Tibial nerve (tissue), 4 donors: ENCODE measurements at regions not wholly inside any gene's neighbourhood (a gene's known extent, or its start where the extent isn't known, plus 50 kb on each side); places are given as distances from the start of the nearest gene placed in this dataset.

Source experiments
- EP300 ChIP-seq, 2 donors: sonication (generic); formaldehyde crosslinking; IDR thresholded peaks; one replicate each; pipeline ENCODE4 v1.6.1; 2017; ENCODE audit warnings: antibody characterized with exemption in 2 of 2, mild to moderate bottlenecking in 1 of 2
- TF ChIP-seq, protein P1 (sequence below), 5 experiments: fragments of 200-600 bp in 3 of 5; fragments of 450-650 bp in 2 of 5; sonication (generic) in 3 of 5; IDR thresholded peaks; one replicate each; pipeline ENCODE4 v1.5.1; 2016 to 2019; ENCODE audit warnings: antibody characterized with exemption in 5 of 5, mild to moderate bottlenecking in 3 of 5, moderate library complexity in 2 of 5

DNA sequence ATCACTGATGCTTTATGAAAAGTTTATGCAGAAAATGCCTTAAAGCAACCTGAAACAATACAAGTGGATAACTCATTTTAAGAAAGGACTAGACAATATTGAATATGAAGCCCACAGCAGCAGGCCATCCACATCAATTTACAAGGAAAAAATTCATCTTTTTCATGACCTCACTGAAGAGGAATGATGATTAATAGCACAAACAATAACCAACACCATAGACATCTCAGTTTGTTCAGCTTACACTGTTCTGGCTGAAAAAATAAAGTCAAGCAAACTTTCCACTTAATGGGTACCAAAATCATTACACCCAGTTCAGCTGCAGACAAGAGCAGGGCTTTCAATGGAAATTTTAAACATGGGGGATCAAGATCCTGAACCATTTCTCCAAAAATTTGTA is 380.6 kb upstream of the NEGR1 start:
- TF ChIP-seq, protein P1, sequence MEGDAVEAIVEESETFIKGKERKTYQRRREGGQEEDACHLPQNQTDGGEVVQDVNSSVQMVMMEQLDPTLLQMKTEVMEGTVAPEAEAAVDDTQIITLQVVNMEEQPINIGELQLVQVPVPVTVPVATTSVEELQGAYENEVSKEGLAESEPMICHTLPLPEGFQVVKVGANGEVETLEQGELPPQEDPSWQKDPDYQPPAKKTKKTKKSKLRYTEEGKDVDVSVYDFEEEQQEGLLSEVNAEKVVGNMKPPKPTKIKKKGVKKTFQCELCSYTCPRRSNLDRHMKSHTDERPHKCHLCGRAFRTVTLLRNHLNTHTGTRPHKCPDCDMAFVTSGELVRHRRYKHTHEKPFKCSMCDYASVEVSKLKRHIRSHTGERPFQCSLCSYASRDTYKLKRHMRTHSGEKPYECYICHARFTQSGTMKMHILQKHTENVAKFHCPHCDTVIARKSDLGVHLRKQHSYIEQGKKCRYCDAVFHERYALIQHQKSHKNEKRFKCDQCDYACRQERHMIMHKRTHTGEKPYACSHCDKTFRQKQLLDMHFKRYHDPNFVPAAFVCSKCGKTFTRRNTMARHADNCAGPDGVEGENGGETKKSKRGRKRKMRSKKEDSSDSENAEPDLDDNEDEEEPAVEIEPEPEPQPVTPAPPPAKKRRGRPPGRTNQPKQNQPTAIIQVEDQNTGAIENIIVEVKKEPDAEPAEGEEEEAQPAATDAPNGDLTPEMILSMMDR (IDR thresholded peaks at IDR 0.05) = no peak
- TF ChIP-seq EP300 (IDR thresholded peaks at IDR 0.05) = no peak
